PC-3 (cell line): ENCODE measurements at regions not wholly inside any gene's neighbourhood (a gene's known extent, or its start where the extent isn't known, plus 50 kb on each side); places are given as distances from the start of the nearest gene placed in this dataset.

Experiments used
- CTCF ChIP-seq: fragments of 300-600 bp; sonication (generic); conservative IDR thresholded peaks from 2 replicates; pipeline ENCODE4 v1.5.1; 2017; ENCODE audit warnings: antibody characterized with exemption, low read depth, mild to moderate bottlenecking, low read length
- EZH2 ChIP-seq: fragments of 300-600 bp; sonication (generic); IDR thresholded peaks from one replicate; pipeline ENCODE4 v1.6.1; 2017; ENCODE audit warnings: antibody characterized with exemption, mild to moderate bottlenecking, low read length; ENCODE audit not compliant: unreplicated experiment
- EZH2phosphoT487 ChIP-seq: fragments of 300-600 bp; sonication (generic); IDR thresholded peaks from 2 replicates; pipeline ENCODE4 v1.6.1; 2018; ENCODE audit warnings: mild to moderate bottlenecking, antibody characterized with exemption, low read length, borderline replicate concordance

DNA sequence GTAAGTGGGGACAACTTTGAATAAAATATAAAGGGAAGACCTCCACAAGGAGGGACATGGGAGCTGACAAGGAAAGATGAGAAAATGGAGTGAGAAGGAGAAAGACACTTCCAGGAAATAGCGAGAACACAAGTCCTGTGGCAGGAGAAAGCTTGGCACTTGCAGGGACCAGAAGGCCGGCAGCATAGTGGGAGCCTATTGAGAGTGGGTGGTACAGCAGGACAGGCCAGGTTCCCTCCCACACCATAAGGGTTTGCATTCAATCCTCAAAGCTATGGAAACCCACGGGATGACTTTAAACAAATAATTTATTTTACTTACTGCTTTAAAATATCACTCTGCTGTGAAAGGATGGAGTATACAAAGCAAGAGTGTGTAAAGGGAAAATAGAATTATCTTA lies 173.2 kb upstream of the ELL2 start:
- TF ChIP-seq CTCF (no peak), EZH2 (no peak), EZH2phosphoT487 (no peak)
